ENCODE measurements at regions not wholly inside any gene's neighbourhood (a gene's known extent, or its start where the extent isn't known, plus 50 kb on each side); places are given as distances from the start of the nearest gene placed in this dataset.

DNA sequence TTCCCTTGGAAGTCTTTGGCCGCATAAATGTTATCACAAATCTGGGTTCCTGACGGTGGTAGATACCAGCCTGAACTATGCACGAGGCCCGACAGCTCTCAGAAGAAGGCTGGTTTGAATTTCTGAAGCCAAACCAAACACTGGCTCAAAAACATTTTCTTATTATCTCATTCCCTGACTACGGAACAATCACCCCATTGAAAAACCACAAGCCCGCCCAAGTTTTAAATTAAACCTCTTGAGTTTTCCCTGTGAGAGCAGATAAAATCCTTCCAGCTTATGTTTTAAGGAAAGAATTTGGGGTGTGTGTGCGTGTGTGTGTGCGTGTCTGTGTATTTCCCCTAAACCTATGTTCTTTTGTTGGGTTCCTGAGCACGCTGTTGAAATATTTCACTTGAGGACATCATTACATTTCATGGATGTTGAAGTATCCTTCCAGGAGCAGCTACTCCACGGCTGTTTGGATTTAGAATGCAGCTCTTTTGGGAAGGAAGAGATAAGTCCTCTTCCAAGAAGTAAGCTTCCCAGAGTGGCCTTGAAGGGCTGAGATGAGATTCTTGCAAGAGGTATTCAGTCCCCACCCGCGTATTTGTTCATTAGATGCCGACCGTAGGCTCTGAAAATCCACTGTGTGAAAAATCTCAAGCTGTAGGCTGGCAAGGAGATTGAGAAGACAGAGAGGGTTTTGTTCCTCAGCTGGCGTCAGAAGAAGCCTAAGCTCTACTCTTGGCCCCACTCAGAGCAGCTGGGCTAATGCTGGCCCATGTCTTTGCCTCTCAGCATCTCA lies 131.0 kb upstream of the NCOR2 start:
- no peak for TF ChIP-seq POLR2A (IDR thresholded peaks at IDR 0.05; ENCODE audit: extremely low read depth, insufficient read length)
- TF ChIP-seq MAX (IDR thresholded peaks at IDR 0.05; ENCODE audit: low read depth, low read length): no peak

Measured in NB4 (cell line).